HG03378 (cell line): ENCODE measurements at regions not wholly inside any gene's neighbourhood (a gene's known extent, or its start where the extent isn't known, plus 50 kb on each side); places are given as distances from the start of the nearest gene placed in this dataset.

Source experiments
- ATAC-seq: cut with Tn5 transposase; IDR thresholded peaks from one replicate; pipeline ENCODE4 v1.9.1; 2021; ENCODE audit warnings: mild to moderate bottlenecking, moderate library complexity; ENCODE audit not compliant: unreplicated experiment

GRCh38 chr4:83870328-83870950, 334.5 kb downstream of the GPAT3 start:
- no peak for ATAC-seq

DNA sequence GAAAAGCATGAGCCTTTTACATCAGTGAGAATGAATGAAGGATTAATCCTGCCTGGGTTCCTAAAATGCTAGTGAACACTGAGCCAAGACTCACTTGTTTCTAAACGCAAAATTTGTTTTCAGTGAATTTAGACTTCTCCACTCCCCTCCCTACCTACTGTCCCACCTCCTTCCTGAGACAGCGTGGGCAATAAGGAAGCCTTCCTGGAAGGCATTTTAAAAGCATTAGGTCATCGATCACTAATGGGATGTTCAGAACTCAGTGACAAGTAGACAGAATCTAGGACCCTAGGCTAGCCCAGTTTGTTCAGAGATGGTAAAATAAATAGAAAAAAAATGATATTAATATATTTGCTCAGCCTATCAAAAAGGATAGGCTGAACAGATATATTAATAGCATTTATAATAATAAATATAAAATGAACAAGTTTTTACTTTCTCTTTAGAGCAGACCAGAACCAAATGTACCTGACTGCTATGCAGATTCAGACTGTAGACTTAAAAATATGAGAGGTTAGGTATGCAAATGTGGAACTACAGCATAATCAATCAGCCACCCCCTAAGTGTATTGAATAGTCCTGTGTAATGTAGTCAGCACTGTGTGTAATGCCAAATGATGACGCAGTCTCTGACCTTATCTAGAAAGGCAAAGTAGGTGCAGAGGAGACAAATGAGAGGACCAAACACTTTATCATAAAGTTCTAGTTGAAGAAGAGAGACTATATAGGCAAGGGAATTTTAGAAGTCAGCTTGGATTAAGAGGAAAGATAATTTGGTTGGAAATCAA, 331.1 kb downstream of the GPAT3 start:
- no peak for ATAC-seq

- ATAC-seq = no peak
These were observed 329.7 kb downstream of the GPAT3 start for GRCh38 chr4:83865417-83866150.

DNA sequence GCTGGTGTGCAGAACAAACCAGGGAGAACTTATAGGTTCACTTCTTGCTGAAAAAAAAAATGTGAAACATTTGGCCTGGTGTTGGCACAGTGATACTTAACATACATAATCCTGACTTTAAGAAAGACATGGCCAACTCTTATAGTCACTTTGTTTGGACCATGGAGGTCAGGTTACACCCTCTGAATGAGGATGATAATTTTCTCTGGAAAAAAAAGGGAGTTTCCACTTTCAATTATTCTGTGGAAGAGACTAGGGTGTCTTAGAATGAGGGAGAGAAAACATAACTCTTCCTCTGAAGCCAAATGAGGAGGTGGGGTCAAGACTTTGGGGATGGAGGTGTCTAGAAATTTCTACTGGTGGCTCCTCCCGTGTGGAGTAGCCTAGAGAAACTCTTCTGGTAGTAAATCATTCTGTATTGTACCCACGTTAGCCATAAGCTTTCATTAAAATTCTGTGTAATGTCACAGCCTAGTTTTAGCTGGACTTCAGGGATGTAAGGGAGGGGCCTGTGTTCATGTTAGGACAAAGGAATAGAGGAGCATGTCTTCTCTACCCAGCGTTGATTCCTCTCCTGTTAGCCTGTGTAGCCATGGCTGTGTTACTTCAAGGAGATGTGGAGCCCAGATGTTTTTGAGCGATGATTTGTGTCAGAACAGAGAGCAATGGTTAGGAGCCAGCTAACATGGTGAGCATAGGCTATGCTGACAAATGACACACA, 328.3 kb downstream of the GPAT3 start:
- no peak for ATAC-seq

DNA sequence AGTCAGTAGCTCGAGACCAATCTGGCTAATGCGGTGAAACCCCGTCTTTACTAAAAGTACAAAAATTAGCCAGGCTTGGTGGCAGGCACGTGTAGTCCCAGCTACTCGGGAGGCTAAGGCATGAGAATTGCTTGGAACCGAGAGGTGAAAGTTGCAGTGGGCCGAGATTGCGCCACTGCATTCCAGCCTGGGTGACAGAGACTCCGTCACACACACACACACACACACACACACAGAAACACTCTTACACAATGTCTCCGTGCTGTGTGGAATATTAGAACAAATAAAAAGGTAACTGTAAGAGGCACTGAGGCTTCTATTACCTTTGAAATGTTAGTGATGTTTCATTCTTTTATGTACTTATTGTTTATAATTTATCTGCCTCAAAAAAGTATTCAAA, 326.6 kb downstream of the GPAT3 start:
- no peak for ATAC-seq

DNA sequence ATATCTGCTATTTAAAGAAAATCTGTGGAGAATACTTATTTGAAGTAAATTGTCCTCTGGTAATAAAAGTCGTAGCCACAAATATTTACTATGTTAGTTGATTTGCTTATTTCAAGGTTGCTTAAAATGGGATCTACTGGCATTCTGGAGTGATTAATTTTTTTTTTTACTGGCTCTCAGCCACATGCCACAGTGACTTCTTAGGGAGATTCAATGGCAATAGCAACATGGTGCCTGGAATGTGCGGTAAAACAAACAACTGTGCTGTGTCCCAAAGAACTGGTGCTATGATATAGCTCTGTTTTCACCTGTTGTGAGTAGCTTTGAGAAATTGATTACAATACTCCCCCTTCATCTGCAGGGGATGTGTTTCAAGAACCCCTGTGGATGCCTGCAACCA, 324.3 kb downstream of the GPAT3 start:
- no peak for ATAC-seq

DNA sequence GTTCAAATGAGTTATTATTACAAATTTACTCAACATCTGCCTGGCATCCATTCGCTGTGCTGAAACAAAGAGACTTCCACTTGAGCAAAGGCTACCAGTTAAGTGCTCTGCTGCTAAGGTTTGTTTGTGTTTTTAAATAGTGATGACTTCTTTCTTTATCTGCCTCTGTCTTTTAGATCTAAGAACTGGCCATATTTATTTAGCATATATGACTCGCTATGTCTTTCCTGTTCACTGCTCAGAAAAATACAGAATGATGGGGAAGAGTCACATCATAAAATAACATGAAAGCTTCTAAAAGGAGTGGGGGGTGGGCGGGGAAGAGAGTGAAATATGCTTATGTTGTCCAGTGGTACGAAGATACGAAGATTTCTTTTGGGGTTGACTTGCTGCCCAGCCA, 322.2 kb downstream of the GPAT3 start:
- no peak for ATAC-seq

DNA sequence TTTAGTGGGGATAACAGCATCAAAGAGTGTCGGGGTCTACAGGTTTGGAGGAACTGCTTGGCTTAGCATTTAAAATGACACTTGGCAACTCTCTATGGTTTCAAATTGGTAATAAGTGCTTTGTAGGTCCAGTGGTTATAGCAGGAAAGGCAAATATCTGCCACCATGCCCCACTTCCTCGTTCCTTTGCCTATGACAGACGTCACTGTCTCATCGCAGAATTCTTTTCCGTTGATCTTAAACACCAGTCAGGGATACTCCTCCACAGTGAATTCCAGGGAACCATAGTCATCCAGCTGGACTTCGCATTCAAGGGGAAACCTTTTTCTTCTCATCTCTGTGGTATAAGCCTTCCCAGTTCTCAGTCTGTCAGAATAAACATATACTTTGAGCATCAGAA, 319.1 kb downstream of the GPAT3 start:
- no peak for ATAC-seq

DNA sequence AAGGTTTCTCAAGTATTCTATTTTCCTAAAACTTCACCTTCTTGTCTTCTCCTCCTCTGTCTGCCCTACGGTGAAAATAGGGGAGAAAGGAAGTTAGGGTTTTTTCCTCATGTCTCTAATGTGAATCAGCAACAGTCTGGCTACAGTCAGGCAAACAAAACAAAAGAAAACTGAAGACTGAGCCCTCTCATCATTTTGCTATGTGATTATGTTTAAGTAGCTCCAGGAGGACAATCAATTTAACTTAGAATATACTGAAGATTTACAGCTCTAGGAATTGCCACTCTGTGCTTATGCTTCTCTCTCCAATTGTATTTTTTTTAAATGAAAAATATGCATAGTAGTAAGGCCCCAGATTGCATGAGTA, 316.2 kb downstream of the GPAT3 start:
- ATAC-seq = no peak

GRCh38 chr4:83851261-83852084, 315.6 kb downstream of the GPAT3 start:
- no peak for ATAC-seq

DNA sequence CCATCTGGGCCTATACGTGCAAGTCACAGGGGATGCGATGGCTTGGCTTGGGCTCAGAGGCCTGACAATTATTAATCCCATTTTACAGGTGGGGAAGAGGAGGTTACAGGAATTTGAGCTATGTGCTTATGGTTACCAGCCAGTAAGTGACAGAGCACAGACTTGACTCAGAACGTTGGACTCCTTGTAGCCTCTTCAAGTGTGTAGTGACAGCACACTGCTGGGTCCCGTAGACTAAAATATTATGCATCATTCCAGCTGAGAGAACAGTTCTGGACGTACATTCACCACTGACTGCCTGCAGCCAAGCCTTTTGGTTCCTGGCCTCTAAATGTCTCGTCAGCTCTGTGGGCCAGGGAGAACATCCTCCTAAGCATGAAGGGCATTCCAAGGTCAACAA, 314.5 kb downstream of the GPAT3 start:
- no peak for ATAC-seq

DNA sequence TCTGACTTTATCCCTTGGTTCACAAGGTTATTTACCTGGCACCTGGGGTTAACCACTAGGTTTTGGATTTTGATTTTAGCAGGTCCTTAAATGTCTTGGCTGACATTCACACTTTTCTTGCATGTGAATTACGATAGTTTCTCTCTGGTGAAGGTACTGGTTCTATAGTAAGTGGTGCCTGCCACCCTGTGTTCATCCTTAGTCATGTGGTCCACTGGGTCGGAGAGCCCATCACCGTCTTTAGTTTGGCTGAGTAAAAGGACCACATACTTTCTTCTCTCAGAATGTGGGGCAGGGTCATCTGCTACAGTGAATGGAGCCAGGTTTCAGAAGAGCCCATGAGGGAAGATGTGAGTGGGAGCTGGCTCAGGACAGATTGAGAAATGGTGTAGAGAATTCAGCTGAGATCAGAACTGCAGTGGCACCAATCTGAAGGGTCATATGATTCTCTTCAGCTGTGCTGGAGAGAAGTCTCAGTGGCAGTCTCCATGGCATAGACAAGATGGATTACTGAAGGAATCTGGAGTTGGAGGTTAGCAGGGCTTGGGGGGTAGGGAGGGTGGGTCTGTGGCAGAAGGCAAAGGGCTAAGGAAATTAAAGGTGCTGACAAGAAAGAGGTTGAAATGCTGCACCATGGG, 310.4 kb downstream of the GPAT3 start:
- ATAC-seq = no peak

DNA sequence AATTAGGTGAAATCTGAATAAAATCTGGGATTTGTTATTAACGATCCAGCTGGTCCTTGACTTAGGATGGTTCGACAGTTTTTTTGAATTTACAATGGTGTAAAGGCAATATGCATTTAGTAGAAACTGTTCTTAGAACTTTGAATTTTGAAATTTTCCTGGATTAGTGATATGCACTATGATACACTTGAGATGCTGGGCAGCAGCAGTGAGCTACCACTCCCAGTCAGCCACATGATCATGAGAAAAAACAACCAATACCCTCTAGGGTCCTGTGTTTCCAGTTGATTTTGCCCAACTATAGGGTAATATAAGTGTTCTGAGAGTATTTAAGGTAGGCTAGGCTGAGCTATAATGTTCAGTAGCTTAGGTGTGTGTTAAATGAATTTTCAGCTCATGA, 303.7 kb downstream of the GPAT3 start:
- no peak for ATAC-seq

DNA sequence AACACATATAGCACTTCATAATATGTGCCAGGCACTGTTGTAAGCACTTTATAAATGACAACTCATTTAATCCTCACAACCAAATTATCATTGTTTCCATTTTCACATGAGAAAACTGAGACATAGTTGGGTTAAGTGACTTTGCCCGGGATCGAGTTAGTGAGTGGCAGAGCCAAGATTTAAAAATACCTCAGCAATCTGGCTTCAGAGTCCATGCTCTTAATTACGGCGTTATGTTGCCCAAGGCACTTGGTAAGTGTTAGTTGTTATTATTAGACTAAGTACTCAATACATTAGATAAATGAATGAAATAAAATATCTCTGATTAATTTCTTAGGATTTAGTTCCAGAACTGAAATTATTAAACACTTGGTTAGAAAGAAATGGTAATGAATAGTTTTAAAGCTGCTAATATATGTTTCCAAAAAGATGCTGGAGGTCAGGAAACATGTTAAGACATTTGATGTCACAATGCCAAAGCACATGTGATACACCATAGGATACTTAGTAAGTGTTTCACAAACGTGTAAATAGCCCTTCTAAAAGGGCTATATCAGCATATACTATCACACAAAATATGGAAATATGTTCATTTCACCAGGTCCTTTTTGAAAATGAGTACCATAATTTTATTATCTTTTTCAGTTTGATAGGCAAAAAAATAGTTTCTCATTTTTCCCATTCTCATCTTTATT, 301.9 kb downstream of the GPAT3 start:
- no peak for ATAC-seq

- no peak for ATAC-seq
These were observed 298.0 kb downstream of the GPAT3 start for GRCh38 chr4:83833920-83834319.

GRCh38 chr4:83832110-83832825, 296.4 kb downstream of the GPAT3 start:
- no peak for ATAC-seq

DNA sequence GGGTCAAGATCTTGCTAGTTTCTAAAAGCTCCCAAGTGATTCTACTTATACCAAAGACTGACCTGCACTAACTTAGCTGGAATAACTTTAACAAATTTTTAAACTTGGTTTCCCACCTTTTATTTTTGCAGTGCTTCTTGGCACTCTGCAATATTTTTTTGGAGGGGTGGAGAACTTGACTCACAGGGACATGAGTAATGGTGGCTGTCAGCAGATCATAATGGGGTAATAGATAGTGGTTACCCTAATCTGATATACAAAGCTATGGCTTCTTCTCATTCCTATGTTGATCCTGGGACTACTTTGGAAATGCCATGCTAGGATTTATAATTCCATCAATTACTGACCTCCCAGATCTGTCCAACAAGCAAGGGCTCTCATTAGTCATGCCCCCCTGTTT, 295.7 kb downstream of the GPAT3 start:
- ATAC-seq = no peak

DNA sequence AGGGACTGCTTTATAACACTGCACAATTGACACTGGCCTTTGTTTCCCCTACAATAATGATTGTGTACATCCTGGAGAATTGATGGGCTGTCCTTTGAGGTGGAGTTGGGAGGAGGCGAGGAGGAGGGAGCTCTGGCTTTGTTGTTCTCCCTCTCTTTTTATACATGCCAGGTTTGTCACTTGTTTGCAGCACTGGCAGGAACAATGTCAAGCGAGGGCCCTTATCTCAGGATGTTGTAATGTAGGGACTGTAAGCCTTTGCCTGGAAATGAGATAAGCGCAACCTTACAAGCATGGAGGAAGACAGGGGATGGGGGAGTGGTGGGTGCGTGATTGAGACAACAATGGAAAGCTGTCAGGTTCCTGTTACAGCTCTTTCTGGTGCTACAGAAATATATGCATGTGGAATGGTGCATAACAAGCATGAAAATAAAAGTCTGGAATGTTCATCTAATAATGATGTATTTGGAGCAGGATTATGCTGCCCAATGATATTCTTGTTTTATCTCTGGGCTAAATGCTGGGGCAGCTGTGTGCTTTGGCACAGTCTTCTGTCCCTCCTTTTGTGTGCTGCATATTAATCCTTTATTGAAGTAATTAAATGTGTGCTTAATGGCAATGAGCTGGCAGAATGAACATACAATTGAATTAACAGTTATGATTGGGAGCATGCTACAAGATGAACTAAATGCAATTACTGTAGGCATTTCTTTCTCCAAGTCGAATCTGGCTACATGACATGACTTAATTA, 294.4 kb downstream of the GPAT3 start:
- no peak for ATAC-seq
